ENCODE measurements at regions not wholly inside any gene's neighbourhood (a gene's known extent, or its start where the extent isn't known, plus 50 kb on each side); places are given as distances from the start of the nearest gene placed in this dataset.

- no peak for DNase-seq (ENCODE audit: low read depth in 2 of 2)
These were observed 405.5 kb downstream of the CDH26 start for GRCh38 chr20:60363698-60364097.

- DNase-seq (ENCODE audit: low read depth in 2 of 2), result no peak
These were observed 406.9 kb downstream of the CDH26 start for GRCh38 chr20:60365064-60365666.

GRCh38 chr20:60365882-60366281, 407.7 kb downstream of the CDH26 start:
- no peak for DNase-seq (ENCODE audit: low read depth in 2 of 2)

- no peak for DNase-seq (ENCODE audit: low read depth in 2 of 2)
These were observed 413.2 kb downstream of the CDH26 start for GRCh38 chr20:60371384-60371783.

- DNase-seq (ENCODE audit: low read depth in 2 of 2), result no peak
These were observed 414.1 kb downstream of the CDH26 start for GRCh38 chr20:60372275-60372674.

- DNase-seq (ENCODE audit: low read depth in 2 of 2), result no peak
These were observed 414.6 kb downstream of the CDH26 start for GRCh38 chr20:60372822-60373221.

GRCh38 chr20:60378620-60379019, 420.4 kb downstream of the CDH26 start:
- no peak for DNase-seq (ENCODE audit: low read depth in 2 of 2)

GRCh38 chr20:60381643-60382400, 423.6 kb downstream of the CDH26 start:
- no peak for DNase-seq (ENCODE audit: low read depth in 2 of 2)

- no peak for DNase-seq (ENCODE audit: low read depth in 2 of 2)
These were observed 431.2 kb downstream of the CDH26 start for GRCh38 chr20:60389441-60389840.

GRCh38 chr20:60389882-60390281, 431.7 kb downstream of the CDH26 start:
- DNase-seq (ENCODE audit: low read depth in 2 of 2), result no peak

- DNase-seq (ENCODE audit: low read depth in 2 of 2), result no peak
These were observed 437.8 kb downstream of the CDH26 start for GRCh38 chr20:60395991-60396390.

GRCh38 chr20:60400567-60400966, 442.3 kb downstream of the CDH26 start:
- no peak for DNase-seq (ENCODE audit: low read depth in 2 of 2)

- DNase-seq (ENCODE audit: low read depth in 2 of 2), result no peak
These were observed 444.2 kb downstream of the CDH26 start for GRCh38 chr20:60402189-60403058.

- DNase-seq (ENCODE audit: low read depth in 2 of 2), result no peak
These were observed 445.0 kb downstream of the CDH26 start for GRCh38 chr20:60403105-60403741.

- DNase-seq (ENCODE audit: low read depth in 2 of 2), result no peak
These were observed 449.0 kb downstream of the CDH26 start for GRCh38 chr20:60407011-60407771.

GRCh38 chr20:60407938-60408337, 449.7 kb downstream of the CDH26 start:
- DNase-seq (ENCODE audit: low read depth in 2 of 2), result no peak

- DNase-seq (ENCODE audit: low read depth in 2 of 2), result no peak
These were observed 450.2 kb downstream of the CDH26 start for GRCh38 chr20:60408435-60408834.

- DNase-seq (ENCODE audit: low read depth in 2 of 2), result no peak
These were observed 452.5 kb downstream of the CDH26 start for GRCh38 chr20:60410618-60411264.

- DNase-seq (ENCODE audit: low read depth in 2 of 2), result no peak
These were observed 453.6 kb downstream of the CDH26 start for GRCh38 chr20:60411813-60412212.

GRCh38 chr20:60420676-60421229, 462.5 kb downstream of the CDH26 start:
- DNase-seq (ENCODE audit: low read depth in 2 of 2), result no peak

- DNase-seq (ENCODE audit: low read depth in 2 of 2), result no peak
These were observed 464.6 kb downstream of the CDH26 start for GRCh38 chr20:60422848-60423247.

All from stimulated activated CD4-positive, alpha-beta T cell treated with anti-CD3 and anti-CD28 coated beads, Interleukin-4, amount 100 ng/mL, for 48 hours (primary cell).